ENCODE measurements at regions not wholly inside any gene's neighbourhood (a gene's known extent, or its start where the extent isn't known, plus 50 kb on each side); places are given as distances from the start of the nearest gene placed in this dataset.

GRCh38 chr5:56617998-56618397 is 197.4 kb upstream of the MAP3K1 start:
- no peak for DNase-seq

- DNase-seq: no peak
These were observed 198.7 kb upstream of the MAP3K1 start for GRCh38 chr5:56616454-56617160.

DNA sequence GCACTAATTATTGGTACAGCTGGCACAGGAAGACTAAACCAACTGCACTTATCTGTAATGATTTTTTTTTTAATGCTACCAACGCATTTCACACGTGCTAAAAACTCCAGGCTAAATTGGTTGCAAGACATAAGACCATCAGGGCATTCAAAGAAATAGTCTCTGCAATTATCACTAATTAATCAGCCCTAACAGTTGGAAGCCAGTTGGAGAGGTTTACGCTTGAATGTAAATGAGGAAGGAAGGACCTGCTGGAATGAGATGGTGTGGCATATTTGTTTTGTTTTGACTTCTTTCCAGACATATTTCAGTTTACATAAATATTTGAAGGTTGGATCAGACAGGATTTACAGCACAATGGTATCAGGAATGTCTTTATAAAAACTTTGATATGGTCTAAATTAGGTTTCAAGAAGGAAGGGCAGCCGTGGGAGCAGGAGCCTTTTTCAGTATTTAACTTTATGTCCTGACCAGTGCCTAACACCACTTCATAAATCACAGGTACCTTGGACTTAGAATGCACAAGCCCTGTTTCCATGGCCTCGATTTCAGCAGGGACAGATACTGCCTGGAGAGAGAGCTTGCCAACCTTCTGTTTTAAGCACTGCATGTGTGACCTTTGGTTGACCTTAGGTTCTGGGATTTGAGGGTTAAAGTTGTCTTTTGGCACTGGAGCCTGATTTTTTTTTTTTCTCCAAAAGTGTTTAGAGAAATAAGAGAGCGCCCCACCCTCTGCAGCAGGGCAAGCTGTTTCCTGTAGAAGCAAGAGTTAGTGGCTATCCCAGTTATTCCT is 199.8 kb upstream of the MAP3K1 start:
- DNase-seq: no peak

GRCh38 chr5:56612759-56613158 is 202.6 kb upstream of the MAP3K1 start:
- no peak for DNase-seq

DNA sequence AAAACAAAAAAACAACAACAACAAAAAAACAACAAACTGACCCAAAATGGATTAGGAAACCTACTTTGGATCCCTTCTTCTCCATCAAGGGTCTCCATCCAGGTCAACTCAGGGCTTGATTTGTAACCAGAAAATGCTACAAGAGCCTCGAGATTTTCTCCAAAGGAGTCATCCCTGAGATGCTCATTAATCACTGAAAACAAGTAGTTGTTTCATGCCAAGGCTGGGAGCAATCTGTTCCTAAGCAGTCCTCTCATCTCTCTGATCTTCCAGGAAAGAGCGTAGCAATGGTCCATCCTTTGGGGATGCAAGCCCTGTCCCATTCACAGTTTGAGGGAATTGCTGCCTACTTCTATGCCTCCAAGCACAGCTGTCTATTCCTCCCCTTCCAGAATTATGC is 203.0 kb upstream of the MAP3K1 start:
- DNase-seq: no peak

DNA sequence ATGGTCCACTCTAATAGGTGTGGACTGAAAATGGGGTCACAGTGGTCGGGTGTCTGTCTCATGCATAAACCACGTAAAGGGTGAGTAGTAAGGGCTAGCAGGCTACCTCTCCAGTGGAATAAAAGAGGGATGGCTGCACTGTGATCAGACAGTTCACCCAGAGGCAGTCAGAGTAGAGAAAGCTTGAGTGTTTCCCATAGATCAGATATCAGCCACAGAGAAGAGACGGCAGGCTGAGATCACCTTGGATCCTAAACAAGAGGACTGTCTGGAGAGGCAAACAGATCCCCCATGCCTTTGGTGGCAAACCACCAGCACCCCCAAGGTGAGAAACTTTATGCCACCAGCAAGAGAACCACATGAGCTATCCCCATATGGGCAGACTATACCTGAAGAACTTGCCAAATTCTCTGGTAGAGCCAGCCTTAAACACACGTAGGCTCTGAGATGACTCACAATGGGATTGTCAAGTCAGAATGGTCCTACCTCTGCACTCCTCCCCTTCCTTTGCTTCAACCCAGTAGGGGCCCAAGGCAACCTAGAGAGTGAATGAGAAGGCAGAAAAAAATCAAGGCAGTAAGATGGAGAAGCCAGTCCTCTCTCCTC is 205.2 kb upstream of the MAP3K1 start:
- DNase-seq: peak; percentile 35

DNA sequence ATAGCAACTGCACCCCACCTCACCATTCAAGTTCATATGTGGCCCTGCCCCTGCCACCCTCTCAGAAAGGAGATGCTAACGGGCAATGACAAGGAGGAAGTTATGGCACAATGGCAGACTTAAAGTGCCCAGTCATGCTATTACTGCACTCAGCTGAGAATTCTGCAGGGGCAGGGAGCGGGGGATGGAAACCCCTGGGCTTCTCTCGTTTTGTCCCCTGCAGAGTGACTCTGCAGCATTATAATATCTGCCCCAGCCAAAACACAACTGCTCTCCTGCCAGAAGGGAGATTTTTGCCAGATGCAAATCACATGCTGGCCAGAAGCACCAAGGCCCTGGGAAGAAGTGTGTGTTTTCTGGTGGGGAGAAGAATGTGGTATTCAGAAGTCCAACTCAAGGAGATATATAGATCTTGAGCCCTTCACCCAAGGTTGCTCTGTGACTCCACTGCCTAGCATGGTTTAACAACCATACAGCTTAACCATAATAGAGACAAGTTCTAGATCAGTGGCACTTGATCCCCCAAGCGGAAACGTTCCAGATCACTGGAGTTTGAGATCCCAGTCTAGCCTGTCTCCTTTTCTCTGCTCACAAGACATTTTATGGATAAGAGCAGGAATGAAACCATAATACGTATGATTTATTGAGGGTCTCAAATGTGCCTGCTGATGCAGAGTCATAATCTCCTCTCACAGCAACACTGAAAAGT is 207.0 kb upstream of the MAP3K1 start:
- no peak for DNase-seq

GRCh38 chr5:56607551-56607950 is 207.8 kb upstream of the MAP3K1 start:
- DNase-seq: no peak

DNA sequence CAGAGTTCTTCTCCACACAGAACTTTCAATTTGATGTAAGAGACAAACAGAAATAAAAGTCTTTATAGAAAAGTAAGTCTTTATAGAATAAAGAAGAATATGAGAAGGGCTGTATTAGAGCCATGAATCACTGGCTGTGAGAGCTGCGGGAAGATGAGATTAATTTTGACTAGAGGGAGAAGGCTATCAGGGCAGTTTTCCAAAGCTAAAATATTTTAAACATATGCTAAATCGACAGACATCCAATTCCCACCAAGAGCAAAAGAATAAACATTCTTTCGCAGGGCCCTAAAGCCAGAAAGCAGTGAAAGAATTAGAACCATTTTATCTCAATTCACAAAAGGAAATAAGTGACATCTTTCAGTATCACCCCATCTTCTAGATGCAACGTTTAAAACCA is 208.3 kb upstream of the MAP3K1 start:
- DNase-seq: no peak

DNA sequence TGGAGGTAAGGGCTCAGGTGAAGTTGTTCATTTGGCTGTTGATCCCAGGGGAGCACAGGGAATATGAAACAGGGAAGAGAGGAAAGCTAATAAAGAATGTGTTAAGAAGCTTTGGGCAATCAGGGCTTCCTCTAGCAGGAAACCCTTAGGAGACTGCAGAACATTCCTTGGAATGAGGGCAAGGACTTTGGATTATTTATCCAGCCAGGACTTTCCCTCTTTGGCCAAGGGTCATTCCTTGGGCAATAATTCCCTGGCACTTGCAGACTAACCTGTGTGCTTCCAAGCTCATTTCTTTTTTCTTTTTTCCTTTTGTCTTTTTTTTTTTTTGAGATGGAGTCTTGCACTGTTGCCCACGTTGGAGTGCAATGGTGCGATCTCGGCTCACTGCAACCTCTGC is 209.2 kb upstream of the MAP3K1 start:
- no peak for DNase-seq

- no peak for DNase-seq
These were observed 210.1 kb upstream of the MAP3K1 start for GRCh38 chr5:56605231-56605630.

DNA sequence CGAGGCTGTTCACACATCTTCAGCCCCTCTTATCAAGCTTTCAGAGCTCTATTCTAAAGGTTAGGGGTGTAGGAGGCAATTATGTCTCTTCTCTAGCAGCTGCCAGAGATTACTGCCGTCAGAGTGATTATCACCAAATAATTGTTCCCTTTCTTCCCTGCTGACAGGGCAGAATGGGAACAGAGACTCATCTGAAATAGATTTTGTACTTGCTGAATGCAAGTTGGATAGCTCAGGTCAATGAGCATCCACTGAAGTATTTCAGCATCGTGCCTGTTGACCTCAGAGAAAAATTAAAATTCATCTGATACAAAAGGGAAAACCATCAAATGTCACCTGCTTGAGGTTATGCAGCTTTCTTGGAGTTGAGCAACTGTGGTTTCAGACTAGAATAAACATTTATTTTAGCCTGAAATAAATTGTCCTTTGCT is 213.7 kb upstream of the MAP3K1 start:
- DNase-seq: no peak

DNA sequence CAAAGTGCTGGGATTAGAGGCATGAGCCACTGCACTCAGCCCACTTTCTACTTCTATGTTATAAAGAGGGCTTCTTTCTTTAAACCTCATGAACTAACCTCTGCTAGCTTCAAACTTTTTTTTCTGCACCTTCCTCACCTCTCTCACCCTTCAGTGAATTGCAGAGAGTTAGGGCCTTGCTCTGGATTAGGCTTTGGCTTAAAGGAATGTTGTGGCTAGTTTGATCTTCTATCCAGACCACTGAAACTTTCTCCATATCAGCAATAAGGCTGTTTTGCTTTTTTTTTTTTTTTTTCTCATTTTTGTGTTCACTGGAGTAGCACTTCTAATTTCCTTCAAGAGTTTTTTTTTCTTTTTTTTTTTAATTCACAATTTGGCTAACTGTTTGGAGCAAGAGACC is 216.4 kb upstream of the MAP3K1 start:
- no peak for DNase-seq

- DNase-seq: no peak
These were observed 219.2 kb upstream of the MAP3K1 start for GRCh38 chr5:56596155-56596554.

DNA sequence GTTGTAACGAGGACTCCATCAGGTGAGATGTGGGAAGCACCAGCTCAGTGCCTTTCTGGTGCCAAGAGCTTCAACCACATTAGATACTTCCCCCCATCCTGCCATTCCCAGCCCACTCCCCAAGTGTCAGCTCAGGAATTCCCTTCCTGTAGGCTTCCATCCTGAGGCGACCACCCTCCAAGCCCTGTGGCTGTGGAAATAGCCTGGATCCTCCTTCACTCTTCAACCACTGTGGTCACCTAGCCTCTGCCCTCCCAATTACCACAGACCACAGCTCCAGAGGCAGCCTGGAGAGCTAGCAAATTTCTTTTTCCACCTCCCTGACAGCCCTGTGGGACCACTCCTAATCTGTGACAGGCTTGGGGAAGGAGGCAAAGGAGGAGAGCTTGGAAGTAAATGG is 219.8 kb upstream of the MAP3K1 start:
- peak; percentile 22 for DNase-seq

DNA sequence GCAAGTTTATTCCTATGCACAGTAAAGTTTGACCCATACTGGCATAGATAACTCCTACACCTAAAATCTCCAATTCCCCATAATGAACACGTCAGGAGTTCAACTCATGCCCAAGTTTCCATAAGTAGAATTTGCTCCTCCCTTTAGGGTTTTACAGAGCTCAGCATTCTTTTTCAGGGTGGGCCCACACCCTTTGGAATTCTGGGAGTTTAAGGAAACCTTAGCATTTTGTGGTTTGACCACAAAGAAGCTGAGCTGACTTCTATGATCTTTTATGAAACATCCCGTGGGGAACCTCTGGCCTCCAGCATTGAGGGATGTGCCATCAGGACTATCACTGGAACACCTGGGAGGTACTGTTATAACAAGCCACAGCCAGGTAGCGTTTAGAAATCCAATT is 220.6 kb upstream of the MAP3K1 start:
- peak; percentile 63 for DNase-seq

GRCh38 chr5:56591081-56591480 is 224.3 kb upstream of the MAP3K1 start:
- no peak for DNase-seq

- no peak for DNase-seq
These were observed 225.9 kb upstream of the MAP3K1 start for GRCh38 chr5:56589481-56589860.

DNA sequence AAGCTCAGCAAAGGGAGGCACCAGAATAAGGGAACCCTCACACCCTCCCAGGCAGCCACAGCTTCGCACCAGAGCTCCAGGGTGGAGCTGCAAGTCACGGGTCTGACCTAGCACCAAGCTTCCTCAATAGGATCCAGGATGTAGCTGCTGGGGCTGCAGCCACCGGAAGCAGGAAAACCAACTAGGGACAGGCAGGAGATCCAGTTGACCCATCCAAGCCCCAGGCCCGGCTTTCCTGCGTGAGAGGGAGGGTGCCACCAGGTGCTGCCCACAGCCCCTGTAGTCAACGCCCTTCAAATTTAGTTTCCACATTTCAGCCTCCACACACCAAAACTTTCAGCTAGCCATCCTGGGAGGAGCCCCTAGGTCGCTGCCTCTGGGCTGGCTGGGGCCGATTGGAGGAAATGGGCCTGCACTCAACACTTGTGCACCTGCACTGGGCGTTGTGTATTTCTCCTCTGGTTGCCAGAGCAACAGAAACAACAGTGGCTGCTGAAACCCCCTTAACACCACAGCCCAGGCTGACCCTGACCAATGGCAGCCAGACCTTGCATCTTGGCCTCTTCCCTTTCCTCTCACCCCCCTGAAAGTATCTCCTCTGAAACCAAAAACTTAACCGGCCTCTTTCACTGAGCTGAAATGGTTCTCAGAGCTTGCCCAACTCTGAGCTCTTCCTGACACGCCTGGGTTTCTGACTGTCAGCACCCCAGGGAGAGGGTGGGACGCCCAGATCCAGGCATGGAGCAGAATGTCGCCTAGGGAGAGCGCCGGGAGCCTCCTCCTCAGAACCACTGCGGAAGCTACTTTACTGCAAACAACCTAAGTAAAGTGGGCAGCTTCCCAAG is 226.5 kb upstream of the MAP3K1 start:
- no peak for DNase-seq

DNA sequence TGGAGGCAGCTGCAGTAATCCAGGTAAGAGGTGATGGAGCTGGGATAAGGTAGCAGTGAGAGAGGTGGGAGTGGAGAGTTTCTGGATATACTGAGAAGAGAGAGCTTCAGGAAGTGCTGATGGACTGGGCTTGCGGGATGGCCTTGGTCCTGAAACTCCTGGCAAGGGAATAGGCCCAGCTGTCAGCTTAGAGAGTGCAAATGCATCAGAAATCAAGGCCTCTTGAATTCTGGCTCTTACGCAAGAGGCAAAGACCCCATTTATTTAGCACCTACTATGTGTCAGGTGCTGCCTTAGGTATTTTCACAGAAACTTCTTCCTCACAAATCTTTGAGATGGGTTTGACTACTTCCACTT is 227.2 kb upstream of the MAP3K1 start:
- no peak for DNase-seq

GRCh38 chr5:56587381-56588130 is 227.8 kb upstream of the MAP3K1 start:
- no peak for DNase-seq

Data from NCI-H226 (cell line).